K562 (cell line): ENCODE measurements at regions not wholly inside any gene's neighbourhood (a gene's known extent, or its start where the extent isn't known, plus 50 kb on each side); places are given as distances from the start of the nearest gene placed in this dataset.

Experiments
- CHD2 ChIP-seq: IDR thresholded peaks from 2 replicates; pipeline ENCODE4 v1.6.1; 2011; ENCODE audit warnings: low read depth, low read length
- MTA2 ChIP-seq: fragments of 450-650 bp; IDR thresholded peaks from 2 replicates; pipeline ENCODE4 v1.6.1; 2016; ENCODE audit warnings: low read depth
- POLR2A ChIP-seq: fragments of 450-650 bp; conservative IDR thresholded peaks from 2 replicates; pipeline ENCODE4 v1.6.1; 2016

GRCh38 chr10:47098964-47099363, 187.7 kb downstream of the PTPN20 start:
- TF ChIP-seq CHD2 (no peak), POLR2A (no peak), MTA2 (no peak)
